GM23338 (cell line): ENCODE measurements at regions not wholly inside any gene's neighbourhood (a gene's known extent, or its start where the extent isn't known, plus 50 kb on each side); places are given as distances from the start of the nearest gene placed in this dataset.

Source experiments
- CREB1 ChIP-seq: fragments of 250-450 bp; sonication (Bioruptor Pico); IDR thresholded peaks from 2 replicates; pipeline ENCODE4 v1.5.0; 2020; ENCODE audit warnings: low read depth, mild to moderate bottlenecking, moderate library complexity
- EZH2 ChIP-seq: fragments of 200-600 bp; sonication (generic); IDR thresholded peaks from one replicate; pipeline ENCODE4 v1.8.0; 2017; ENCODE audit warnings: antibody characterized with exemption, mild to moderate bottlenecking, low read depth; ENCODE audit not compliant: unreplicated experiment
- EZH2phosphoT487 ChIP-seq: fragments of 200-600 bp; sonication (generic); IDR thresholded peaks from one replicate; pipeline ENCODE4 v1.8.1; 2018; ENCODE audit warnings: antibody characterized with exemption; ENCODE audit not compliant: unreplicated experiment
- NANOG ChIP-seq: IDR thresholded peaks from 2 replicates; pipeline ENCODE4 v1.6.1; 2016; ENCODE audit warnings: antibody characterized with exemption, borderline replicate concordance
- POLR2AphosphoS5 ChIP-seq: IDR thresholded peaks from 2 replicates; pipeline ENCODE4 v1.6.1; 2016; ENCODE audit warnings: antibody characterized with exemption, low read depth
- TF ChIP-seq, protein P1 (sequence below), 2 experiments: fragments of 200-600 bp in 1 of 2; sonication (generic) in 1 of 2; conservative IDR thresholded peaks; 2 replicates each; pipeline versions ENCODE4 v1.5.1 to v1.6.1; 2016 to 2017; ENCODE audit warnings: antibody characterized with exemption in 2 of 2, low read depth in 2 of 2, mild to moderate bottlenecking in 2 of 2, moderate library complexity in 1 of 2
- TF ChIP-seq, protein P2 (sequence below): IDR thresholded peaks from one replicate; pipeline ENCODE4 v1.6.1; 2018; ENCODE audit warnings: antibody characterized with exemption; ENCODE audit not compliant: unreplicated experiment
- TF ChIP-seq, protein P3 (sequence below): IDR thresholded peaks from 2 replicates; pipeline ENCODE4 v1.6.1; 2016; ENCODE audit warnings: antibody characterized with exemption

DNA sequence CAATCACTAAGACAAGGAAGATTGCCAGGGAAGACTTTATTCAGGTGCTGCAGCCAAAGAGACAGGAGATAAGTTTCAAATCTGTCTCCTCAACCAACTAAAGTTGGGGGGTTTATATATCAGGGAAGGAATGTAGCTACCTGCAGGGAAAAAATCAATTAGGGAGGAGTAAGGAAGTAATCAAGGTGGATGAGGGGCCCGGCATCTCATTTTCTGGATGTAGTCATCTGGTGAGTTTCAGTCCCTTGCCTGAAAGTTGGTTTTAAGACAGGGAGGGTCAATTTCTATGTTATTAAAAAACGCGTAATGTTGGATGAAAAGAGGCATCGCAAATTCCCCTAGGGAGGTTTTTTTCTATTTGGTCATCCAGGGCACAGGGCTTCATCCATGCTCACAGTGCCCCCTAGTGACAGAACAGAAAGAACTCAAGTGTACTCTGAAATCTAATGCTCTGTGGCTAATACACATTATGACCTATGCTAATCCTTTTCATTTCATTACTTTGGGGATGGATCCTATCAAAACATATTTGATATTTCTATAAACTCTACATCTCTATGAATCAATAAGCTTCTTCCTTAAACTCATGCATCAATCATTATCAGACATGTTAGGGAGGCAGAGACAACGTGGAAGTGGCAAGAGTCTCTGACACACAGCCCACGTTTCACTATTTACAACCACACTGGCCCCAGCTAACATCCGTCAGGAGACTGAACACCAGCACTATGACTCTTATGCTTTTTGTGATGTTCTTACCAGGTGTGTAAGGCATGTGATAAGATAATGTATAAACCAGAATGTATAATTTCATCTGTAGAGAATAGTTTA is 1577.0 kb upstream of the TENM3 start:
- TF ChIP-seq, protein P1, sequence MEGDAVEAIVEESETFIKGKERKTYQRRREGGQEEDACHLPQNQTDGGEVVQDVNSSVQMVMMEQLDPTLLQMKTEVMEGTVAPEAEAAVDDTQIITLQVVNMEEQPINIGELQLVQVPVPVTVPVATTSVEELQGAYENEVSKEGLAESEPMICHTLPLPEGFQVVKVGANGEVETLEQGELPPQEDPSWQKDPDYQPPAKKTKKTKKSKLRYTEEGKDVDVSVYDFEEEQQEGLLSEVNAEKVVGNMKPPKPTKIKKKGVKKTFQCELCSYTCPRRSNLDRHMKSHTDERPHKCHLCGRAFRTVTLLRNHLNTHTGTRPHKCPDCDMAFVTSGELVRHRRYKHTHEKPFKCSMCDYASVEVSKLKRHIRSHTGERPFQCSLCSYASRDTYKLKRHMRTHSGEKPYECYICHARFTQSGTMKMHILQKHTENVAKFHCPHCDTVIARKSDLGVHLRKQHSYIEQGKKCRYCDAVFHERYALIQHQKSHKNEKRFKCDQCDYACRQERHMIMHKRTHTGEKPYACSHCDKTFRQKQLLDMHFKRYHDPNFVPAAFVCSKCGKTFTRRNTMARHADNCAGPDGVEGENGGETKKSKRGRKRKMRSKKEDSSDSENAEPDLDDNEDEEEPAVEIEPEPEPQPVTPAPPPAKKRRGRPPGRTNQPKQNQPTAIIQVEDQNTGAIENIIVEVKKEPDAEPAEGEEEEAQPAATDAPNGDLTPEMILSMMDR (conservative IDR thresholded peaks at IDR 0.05; ENCODE audit: low read depth in 2 of 2) = peak; percentile 82 to 85
- TF ChIP-seq EZH2phosphoT487 (no peak), CREB1 (CRISPR knock-in tag) (no peak), EZH2 (no peak), POLR2AphosphoS5 (no peak), NANOG (no peak)
- TF ChIP-seq, protein P2, sequence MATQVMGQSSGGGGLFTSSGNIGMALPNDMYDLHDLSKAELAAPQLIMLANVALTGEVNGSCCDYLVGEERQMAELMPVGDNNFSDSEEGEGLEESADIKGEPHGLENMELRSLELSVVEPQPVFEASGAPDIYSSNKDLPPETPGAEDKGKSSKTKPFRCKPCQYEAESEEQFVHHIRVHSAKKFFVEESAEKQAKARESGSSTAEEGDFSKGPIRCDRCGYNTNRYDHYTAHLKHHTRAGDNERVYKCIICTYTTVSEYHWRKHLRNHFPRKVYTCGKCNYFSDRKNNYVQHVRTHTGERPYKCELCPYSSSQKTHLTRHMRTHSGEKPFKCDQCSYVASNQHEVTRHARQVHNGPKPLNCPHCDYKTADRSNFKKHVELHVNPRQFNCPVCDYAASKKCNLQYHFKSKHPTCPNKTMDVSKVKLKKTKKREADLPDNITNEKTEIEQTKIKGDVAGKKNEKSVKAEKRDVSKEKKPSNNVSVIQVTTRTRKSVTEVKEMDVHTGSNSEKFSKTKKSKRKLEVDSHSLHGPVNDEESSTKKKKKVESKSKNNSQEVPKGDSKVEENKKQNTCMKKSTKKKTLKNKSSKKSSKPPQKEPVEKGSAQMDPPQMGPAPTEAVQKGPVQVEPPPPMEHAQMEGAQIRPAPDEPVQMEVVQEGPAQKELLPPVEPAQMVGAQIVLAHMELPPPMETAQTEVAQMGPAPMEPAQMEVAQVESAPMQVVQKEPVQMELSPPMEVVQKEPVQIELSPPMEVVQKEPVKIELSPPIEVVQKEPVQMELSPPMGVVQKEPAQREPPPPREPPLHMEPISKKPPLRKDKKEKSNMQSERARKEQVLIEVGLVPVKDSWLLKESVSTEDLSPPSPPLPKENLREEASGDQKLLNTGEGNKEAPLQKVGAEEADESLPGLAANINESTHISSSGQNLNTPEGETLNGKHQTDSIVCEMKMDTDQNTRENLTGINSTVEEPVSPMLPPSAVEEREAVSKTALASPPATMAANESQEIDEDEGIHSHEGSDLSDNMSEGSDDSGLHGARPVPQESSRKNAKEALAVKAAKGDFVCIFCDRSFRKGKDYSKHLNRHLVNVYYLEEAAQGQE = no peak
- TF ChIP-seq, protein P3, sequence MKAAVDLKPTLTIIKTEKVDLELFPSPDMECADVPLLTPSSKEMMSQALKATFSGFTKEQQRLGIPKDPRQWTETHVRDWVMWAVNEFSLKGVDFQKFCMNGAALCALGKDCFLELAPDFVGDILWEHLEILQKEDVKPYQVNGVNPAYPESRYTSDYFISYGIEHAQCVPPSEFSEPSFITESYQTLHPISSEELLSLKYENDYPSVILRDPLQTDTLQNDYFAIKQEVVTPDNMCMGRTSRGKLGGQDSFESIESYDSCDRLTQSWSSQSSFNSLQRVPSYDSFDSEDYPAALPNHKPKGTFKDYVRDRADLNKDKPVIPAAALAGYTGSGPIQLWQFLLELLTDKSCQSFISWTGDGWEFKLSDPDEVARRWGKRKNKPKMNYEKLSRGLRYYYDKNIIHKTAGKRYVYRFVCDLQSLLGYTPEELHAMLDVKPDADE = no peak
